ENCODE measurements at regions not wholly inside any gene's neighbourhood (a gene's known extent, or its start where the extent isn't known, plus 50 kb on each side); places are given as distances from the start of the nearest gene placed in this dataset.

GRCh38 chr2:8154936-8155335, 526.9 kb upstream of the ID2 start:
- H3K36me3 ChIP-seq = no peaks in the 10 kb centered on the region
- no peak for DNase-seq (ENCODE audit: low read depth in 1 of 2, low spot score in 1 of 2)
- H3K4me1 ChIP-seq (ENCODE audit: low read depth) = peaks cover 2% of the 10 kb centered on the region
- no peak overlapping the region for H3K4me3 ChIP-seq
- no peak overlapping the region for H3K27ac ChIP-seq
- no peak for TF ChIP-seq CTCF (IDR thresholded peaks at IDR 0.05; ENCODE audit: low read depth, low read length)
- H3K27me3 ChIP-seq = no peaks in the 10 kb centered on the region
- no peaks in the 10 kb centered on the region for H3K9me3 ChIP-seq (ENCODE audit: low read depth)

- no peak for DNase-seq (ENCODE audit: low read depth in 1 of 2, low spot score in 1 of 2)
- H3K4me3 ChIP-seq = no peak overlapping the region
- no peaks in the 10 kb centered on the region for H3K27me3 ChIP-seq
- no peak for TF ChIP-seq CTCF (IDR thresholded peaks at IDR 0.05; ENCODE audit: low read depth, low read length)
- peaks cover 3% of the 10 kb centered on the region for H3K4me1 ChIP-seq (ENCODE audit: low read depth)
- H3K9me3 ChIP-seq (ENCODE audit: low read depth) = no peaks in the 10 kb centered on the region
- no peaks in the 10 kb centered on the region for H3K36me3 ChIP-seq
- H3K27ac ChIP-seq = no peak overlapping the region
These were observed 524.0 kb upstream of the ID2 start for GRCh38 chr2:8157621-8158430.

- no peaks in the 10 kb centered on the region for H3K9me3 ChIP-seq (ENCODE audit: low read depth)
- H3K4me1 ChIP-seq (ENCODE audit: low read depth) = peaks cover 3% of the 10 kb centered on the region
- no peaks in the 10 kb centered on the region for H3K27me3 ChIP-seq
- DNase-seq (ENCODE audit: low read depth in 1 of 2, low spot score in 1 of 2) = no peak
- no peak overlapping the region for H3K27ac ChIP-seq
- no peaks in the 10 kb centered on the region for H3K36me3 ChIP-seq
- no peak for TF ChIP-seq CTCF (IDR thresholded peaks at IDR 0.05; ENCODE audit: low read depth, low read length)
- H3K4me3 ChIP-seq = no peak overlapping the region
These were observed 523.1 kb upstream of the ID2 start for GRCh38 chr2:8158711-8159110.

- no peaks in the 10 kb centered on the region for H3K9me3 ChIP-seq (ENCODE audit: low read depth)
- H3K27me3 ChIP-seq = no peaks in the 10 kb centered on the region
- no peak overlapping the region for H3K4me3 ChIP-seq
- H3K4me1 ChIP-seq (ENCODE audit: low read depth) = peaks cover 3% of the 10 kb centered on the region
- no peaks in the 10 kb centered on the region for H3K36me3 ChIP-seq
- H3K27ac ChIP-seq = peak overlapping the region; percentile 39
- TF ChIP-seq CTCF (IDR thresholded peaks at IDR 0.05; ENCODE audit: low read depth, low read length) = no peak
- no peak for DNase-seq (ENCODE audit: low read depth in 1 of 2, low spot score in 1 of 2)
These were observed 522.5 kb upstream of the ID2 start for GRCh38 chr2:8159211-8159965.

- H3K27me3 ChIP-seq = no peaks in the 10 kb centered on the region
- no peak for TF ChIP-seq CTCF (IDR thresholded peaks at IDR 0.05; ENCODE audit: low read depth, low read length)
- H3K36me3 ChIP-seq = no peaks in the 10 kb centered on the region
- peak overlapping the region; percentile 39 for H3K27ac ChIP-seq
- no peak overlapping the region for H3K4me3 ChIP-seq
- no peak for DNase-seq (ENCODE audit: low read depth in 1 of 2, low spot score in 1 of 2)
- H3K9me3 ChIP-seq (ENCODE audit: low read depth) = no peaks in the 10 kb centered on the region
- peaks cover 3% of the 10 kb centered on the region for H3K4me1 ChIP-seq (ENCODE audit: low read depth)
These were observed 521.8 kb upstream of the ID2 start for GRCh38 chr2:8159966-8160603.
